ENCODE measurements at regions not wholly inside any gene's neighbourhood (a gene's known extent, or its start where the extent isn't known, plus 50 kb on each side); places are given as distances from the start of the nearest gene placed in this dataset.

DNA sequence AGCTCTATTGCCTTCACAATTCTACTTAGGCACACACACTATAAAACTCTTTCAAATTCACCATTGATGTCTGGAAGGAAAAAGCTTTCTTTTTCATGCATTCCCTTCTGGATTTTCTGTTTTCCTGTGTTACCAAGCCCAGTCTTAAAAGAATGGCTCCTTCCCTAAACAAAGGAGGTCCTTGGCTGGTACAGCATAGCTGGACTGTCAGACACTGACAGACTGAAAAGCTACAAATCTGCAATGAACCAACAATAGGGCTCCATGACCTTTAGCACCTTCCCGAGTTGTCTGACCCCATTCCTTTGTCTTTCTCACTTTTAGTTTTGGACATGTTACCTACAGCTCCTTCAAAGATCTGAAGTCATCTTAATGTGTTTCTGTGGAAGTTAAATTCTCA is 382.5 kb downstream of the TMEM161B start:
- no peak for FAIRE-seq
- TF ChIP-seq, protein P1, sequence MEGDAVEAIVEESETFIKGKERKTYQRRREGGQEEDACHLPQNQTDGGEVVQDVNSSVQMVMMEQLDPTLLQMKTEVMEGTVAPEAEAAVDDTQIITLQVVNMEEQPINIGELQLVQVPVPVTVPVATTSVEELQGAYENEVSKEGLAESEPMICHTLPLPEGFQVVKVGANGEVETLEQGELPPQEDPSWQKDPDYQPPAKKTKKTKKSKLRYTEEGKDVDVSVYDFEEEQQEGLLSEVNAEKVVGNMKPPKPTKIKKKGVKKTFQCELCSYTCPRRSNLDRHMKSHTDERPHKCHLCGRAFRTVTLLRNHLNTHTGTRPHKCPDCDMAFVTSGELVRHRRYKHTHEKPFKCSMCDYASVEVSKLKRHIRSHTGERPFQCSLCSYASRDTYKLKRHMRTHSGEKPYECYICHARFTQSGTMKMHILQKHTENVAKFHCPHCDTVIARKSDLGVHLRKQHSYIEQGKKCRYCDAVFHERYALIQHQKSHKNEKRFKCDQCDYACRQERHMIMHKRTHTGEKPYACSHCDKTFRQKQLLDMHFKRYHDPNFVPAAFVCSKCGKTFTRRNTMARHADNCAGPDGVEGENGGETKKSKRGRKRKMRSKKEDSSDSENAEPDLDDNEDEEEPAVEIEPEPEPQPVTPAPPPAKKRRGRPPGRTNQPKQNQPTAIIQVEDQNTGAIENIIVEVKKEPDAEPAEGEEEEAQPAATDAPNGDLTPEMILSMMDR (IDR thresholded peaks at IDR 0.05; ENCODE audit: insufficient read depth, missing control alignments) = no peak
- no peak for DNase-seq (ENCODE audit: insufficient read length, low spot score)

DNA sequence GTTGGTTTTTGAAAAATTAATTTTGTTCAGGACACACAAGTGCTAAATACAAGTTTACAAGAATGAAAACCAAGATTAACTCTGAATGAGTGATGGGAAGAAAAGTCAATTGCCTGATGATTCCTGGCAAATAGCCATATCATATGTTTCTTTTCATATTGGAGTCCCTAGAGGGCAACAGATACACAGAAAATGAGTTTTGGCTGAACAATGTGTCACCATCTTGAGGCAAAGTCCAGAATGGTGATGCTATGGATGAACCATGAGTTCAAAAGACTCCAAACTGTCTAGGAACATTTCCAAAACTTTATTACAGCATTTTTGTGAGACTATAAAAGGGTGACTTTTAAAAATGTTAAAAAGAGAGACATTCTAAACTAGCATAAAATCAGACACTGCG is 382.9 kb downstream of the TMEM161B start:
- DNase-seq (ENCODE audit: insufficient read length, low spot score) = no peak
- FAIRE-seq = no peak
- TF ChIP-seq, protein P1 (IDR thresholded peaks at IDR 0.05; ENCODE audit: insufficient read depth, missing control alignments) = peak; percentile 6

DNA sequence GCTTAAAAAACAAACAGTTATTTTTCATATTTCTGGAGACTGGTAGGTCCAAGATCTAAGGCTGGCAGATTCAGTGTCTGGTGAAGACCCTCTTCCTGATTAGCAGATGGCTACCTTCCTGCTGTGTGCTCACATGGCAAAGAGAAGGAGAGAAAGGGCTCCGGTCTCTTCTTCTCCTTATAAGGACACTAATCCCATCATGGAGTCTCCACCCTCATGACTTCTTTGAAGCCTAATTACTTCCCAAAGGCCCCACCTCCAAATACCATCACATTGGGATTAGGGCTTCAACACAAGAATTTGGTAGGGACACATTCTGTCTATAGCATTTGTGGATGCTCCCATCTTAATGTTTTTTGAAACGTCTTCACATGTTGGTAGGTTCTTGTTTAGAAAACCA is 391.1 kb downstream of the TMEM161B start:
- no peak for FAIRE-seq
- no peak for DNase-seq (ENCODE audit: insufficient read length, low spot score)
- TF ChIP-seq, protein P1 (IDR thresholded peaks at IDR 0.05; ENCODE audit: insufficient read depth, missing control alignments) = no peak

DNA sequence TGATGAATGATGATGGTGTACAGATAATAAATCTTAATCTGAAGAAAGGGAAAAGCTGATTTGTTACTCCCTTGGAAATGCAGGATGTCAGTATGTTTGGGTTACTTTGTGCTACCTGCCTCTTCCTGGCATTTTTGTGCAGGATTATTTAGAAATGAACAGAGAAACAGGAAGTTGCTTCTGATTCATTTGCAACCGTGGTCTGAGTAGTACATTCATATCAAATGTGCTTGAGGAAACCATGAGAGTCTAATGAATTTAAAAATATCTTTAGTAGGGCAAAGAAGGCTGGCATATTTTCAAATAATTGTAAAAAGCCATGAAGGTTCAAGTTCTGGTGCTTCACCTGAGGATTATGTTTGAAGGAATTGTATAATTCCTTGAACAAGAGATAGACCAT is 391.6 kb downstream of the TMEM161B start:
- FAIRE-seq = no peak
- no peak for DNase-seq (ENCODE audit: insufficient read length, low spot score)
- TF ChIP-seq, protein P1 (IDR thresholded peaks at IDR 0.05; ENCODE audit: insufficient read depth, missing control alignments) = no peak

DNA sequence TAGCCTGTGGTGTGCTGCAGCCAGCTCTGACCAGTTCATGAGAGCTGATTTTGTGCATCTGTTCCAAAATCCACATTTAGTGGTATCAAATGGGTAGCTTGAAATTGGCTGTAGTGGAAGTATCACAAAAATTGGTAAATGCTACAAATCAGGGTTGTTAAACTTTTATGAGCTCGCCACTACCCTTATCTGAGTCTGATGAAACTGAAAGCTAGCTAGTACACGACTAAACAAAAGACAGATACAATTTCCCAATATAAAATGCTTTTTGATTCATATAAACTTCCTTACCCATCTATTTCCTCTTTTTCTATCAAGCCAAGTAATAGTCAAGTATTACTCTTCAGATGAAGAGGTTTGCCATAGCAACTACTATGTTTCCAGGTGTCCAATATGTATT is 392.0 kb downstream of the TMEM161B start:
- no peak for DNase-seq (ENCODE audit: insufficient read length, low spot score)
- TF ChIP-seq, protein P1 (IDR thresholded peaks at IDR 0.05; ENCODE audit: insufficient read depth, missing control alignments) = no peak
- FAIRE-seq = no peak

DNA sequence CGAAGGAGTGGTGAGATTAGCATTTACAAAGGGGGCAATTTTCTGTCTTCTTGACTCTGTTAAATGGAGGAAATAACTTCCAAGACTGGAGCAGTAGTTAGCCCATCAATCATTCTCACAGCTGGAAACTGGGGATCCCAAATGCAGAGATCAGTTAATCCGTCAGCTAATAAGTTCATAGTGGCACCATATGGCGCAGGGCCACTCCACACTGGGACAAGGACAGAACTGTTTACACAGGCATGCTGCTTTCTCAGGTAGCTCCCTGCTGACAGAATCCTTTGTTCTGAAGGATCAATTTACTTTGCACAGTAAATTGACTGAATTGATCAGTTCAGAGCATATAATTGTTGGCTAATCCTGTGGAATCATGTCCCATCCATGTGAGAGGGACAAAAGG is 395.7 kb downstream of the TMEM161B start:
- TF ChIP-seq, protein P1 (IDR thresholded peaks at IDR 0.05; ENCODE audit: insufficient read depth, missing control alignments) = no peak
- peak; percentile 38 for FAIRE-seq
- DNase-seq (ENCODE audit: insufficient read length, low spot score) = no peak

DNA sequence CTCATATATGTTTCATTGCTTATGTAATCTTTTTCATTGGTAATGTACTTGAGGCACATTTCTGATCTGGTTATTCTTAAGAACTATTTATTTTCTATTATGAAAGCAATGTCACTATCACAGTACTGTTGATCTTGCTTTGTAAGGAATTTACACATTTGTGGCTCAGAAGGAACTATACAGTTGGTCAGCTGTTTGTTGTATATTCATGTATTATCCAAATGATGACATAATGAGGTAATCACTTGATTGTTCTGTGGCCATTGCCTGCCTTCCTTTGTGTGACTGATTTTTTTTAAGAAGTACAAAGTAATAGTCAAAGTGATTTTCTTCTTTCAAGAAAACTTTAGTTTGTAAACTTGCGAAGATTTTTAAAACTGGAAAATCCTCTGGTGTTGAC is 399.9 kb downstream of the TMEM161B start:
- DNase-seq (ENCODE audit: insufficient read length, low spot score) (no peak), FAIRE-seq (no peak)
- TF ChIP-seq, protein P1 (IDR thresholded peaks at IDR 0.05; ENCODE audit: insufficient read depth, missing control alignments) = no peak

All from D721Med (cell line).